ENCODE measurements at regions not wholly inside any gene's neighbourhood (a gene's known extent, or its start where the extent isn't known, plus 50 kb on each side); places are given as distances from the start of the nearest gene placed in this dataset.

GRCh38 chr20:24296477-24297261, 172.8 kb upstream of the SYNDIG1 start:
- TF ChIP-seq CTCF (IDR thresholded peaks at IDR 0.05): no peak
- TF ChIP-seq EP300 (IDR thresholded peaks at IDR 0.05): no peak
- no peak for TF ChIP-seq POLR2A (IDR thresholded peaks at IDR 0.05)

All from sigmoid colon (tissue), 4 donors.